Muscle layer of duodenum (tissue), 2 donors: ENCODE measurements at regions not wholly inside any gene's neighbourhood (a gene's known extent, or its start where the extent isn't known, plus 50 kb on each side); places are given as distances from the start of the nearest gene placed in this dataset.
"Not testable (repeated sequence)": the region's sequence is repeated elsewhere in the genome, so short reads cannot be mapped to it uniquely, and the experiment has no call there.

ENCODE experiments used
- H3K27ac ChIP-seq: one replicate; pipeline ENCODE4 v1.7.0; 2013; ENCODE audit warnings: mild to moderate bottlenecking, low read length
- H3K27me3 ChIP-seq: one replicate; pipeline ENCODE4 v1.7.0; 2013; ENCODE audit warnings: low read depth, mild to moderate bottlenecking, control low read depth, low read length
- H3K36me3 ChIP-seq, 2 donors: one replicate each; pipeline ENCODE4 v1.7.0; 2013; ENCODE audit warnings: low read length in 2 of 2, control low read depth in 1 of 2, mild to moderate bottlenecking in 1 of 2; ENCODE audit not compliant: insufficient read depth in 2 of 2, control insufficient read depth in 1 of 2
- H3K4me1 ChIP-seq, 2 donors: one replicate each; pipeline ENCODE4 v1.7.0; 2013; ENCODE audit warnings: low read length in 2 of 2, mild to moderate bottlenecking in 2 of 2, control low read depth in 1 of 2, moderate library complexity in 1 of 2; ENCODE audit not compliant: insufficient read depth in 2 of 2, control insufficient read depth in 1 of 2
- H3K4me3 ChIP-seq, 2 donors: one replicate each; pipeline ENCODE4 v1.7.0; 2013; ENCODE audit warnings: low read length in 2 of 2, low read depth in 1 of 2, mild to moderate bottlenecking in 1 of 2
- H3K9me3 ChIP-seq, 2 donors: one replicate each; pipeline ENCODE4 v1.7.0; 2013; ENCODE audit warnings: low read length in 2 of 2, control low read depth in 1 of 2, mild to moderate bottlenecking in 1 of 2; ENCODE audit not compliant: control insufficient read depth in 1 of 2
- donor health status: healthy.

DNA sequence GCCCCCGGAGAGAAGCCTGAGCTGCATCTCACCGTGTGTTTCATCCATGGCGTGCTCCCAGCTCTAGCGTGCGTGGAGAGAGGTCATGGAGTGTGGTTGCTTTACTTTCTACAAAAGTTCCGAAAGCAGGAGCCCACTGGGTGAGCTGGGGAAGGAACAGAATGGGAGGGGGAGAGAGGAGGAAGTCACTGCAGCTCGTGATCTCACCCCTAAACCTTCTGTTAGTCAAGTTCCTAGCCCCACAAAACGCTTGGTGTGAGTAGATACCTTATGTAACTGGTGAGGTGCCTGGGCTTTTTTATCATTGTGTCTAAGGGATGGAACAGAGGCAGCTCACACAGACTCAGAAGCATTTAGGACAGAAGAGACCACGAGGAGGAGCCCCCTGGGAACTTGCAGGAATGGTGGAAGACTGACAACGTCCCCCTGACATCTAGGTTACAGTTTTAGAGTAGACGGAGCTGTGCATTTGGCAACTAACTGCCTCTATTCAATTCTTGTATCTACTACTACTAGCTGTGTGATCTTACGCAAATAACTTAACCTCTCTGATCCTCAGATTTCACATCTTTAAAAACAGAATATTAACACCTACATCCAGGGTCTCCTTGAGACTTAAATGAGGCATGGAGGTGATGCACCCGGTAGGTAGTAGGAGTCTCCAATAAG lies 123.3 kb downstream of the ARL4C start:
- no peaks in the 10 kb centered on the region for H3K36me3 ChIP-seq
- H3K9me3 ChIP-seq, result no peaks in the 10 kb centered on the region
- H3K27me3 ChIP-seq, result no peaks in the 10 kb centered on the region
- no peak overlapping the region for H3K27ac ChIP-seq
- no peak overlapping the region for H3K4me3 ChIP-seq
- no peaks in the 10 kb centered on the region for H3K4me1 ChIP-seq

DNA sequence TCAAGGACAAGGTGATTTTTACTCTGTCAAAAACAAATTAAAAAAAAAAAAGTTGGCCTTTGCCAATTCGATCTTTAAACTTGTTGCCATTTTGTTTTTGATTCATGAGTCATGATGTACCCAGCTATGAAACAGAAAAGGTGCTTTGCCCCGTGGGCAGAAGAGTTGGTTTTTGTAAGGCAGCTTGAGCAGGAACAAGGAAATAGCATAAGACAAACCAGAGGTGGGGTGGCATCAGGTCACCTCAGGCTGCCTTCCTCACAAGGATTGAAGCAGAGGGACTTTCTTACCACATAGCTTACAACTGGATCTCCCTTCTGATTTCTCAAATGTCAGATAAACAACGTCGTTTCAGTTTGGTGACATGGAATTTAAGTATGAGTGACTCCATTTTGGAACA lies 123.8 kb downstream of the ARL4C start:
- Histone ChIP-seq H3K27ac (no peak overlapping the region), H3K9me3 (no peaks in the 10 kb centered on the region), H3K36me3 (no peaks in the 10 kb centered on the region), H3K4me1 (no peaks in the 10 kb centered on the region), H3K27me3 (no peaks in the 10 kb centered on the region), H3K4me3 (no peak overlapping the region)

DNA sequence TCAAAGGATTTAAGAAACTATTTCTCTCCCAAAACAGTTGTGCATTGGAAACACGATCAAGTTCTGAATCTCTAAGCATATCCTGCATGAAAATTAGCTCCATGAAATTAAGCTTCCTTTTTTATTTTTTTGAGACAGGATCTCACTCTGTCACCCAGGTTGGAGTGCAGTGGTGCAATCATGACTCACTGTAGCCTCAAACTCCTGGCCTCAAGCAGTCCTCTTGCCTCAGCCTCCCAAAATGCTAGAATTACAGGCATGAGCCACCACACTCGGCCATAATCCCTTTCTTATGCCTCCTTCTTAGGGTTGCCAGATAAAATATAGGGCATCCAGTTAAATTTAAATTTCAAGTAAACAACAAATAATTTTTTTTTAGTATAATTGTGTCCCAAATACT lies 124.4 kb downstream of the ARL4C start:
- Histone ChIP-seq H3K27ac (no peak overlapping the region), H3K4me1 (no peaks in the 10 kb centered on the region), H3K9me3 (no peaks in the 10 kb centered on the region), H3K4me3 (no peak overlapping the region), H3K36me3 (no peaks in the 10 kb centered on the region), H3K27me3 (no peaks in the 10 kb centered on the region)

DNA sequence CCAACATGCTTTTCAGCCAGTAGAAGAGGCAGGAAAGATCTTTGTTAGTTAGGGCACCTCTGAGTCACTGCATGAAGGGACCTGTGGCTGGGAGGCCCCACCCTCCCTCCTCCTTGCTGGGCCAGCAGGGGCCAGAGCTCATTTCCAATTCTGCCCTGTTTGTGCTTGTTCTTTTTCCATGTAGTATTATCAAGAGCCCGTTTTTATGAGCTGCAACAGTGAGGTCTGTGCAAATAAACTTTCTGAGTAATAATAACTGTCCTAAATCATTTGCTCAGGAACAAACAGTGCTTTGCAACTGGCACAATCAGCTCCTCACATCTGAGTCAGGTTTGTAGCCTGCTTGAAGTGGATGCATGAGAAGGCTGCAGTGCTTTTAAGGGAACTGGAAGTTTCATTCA lies 128.0 kb downstream of the ARL4C start:
- Histone ChIP-seq H3K9me3 (no peaks in the 10 kb centered on the region), H3K4me3 (no peak overlapping the region), H3K4me1 (peaks cover 0 to 4% of the 10 kb centered on the region in 2 donors), H3K27me3 (no peaks in the 10 kb centered on the region), H3K36me3 (no peaks in the 10 kb centered on the region), H3K27ac (no peak overlapping the region)

DNA sequence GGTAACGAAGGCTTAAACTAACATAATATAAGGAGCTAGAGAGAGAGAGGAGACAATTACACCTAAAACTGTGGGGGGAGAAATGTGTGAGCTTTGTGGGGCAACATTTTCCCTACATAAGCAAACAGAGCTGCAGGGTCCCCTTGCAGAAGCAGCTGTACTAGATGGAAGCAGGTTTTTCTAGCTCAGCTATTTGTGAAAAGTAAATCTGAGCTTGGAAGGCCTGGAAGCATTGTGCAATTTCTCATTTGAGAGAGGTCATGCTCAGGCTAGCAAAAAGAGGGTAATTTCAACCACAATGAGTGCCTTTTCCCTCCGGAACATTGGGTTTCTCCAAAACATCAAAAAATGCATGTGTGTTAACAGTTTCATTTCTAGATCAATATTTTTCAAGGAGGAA lies 130.0 kb downstream of the ARL4C start:
- peaks cover 0 to 9% of the 10 kb centered on the region in 2 donors for H3K4me1 ChIP-seq
- H3K27me3 ChIP-seq, result no peaks in the 10 kb centered on the region
- no peaks in the 10 kb centered on the region for H3K36me3 ChIP-seq
- no peaks in the 10 kb centered on the region for H3K9me3 ChIP-seq
- H3K27ac ChIP-seq, result no peak overlapping the region
- no peak overlapping the region for H3K4me3 ChIP-seq

DNA sequence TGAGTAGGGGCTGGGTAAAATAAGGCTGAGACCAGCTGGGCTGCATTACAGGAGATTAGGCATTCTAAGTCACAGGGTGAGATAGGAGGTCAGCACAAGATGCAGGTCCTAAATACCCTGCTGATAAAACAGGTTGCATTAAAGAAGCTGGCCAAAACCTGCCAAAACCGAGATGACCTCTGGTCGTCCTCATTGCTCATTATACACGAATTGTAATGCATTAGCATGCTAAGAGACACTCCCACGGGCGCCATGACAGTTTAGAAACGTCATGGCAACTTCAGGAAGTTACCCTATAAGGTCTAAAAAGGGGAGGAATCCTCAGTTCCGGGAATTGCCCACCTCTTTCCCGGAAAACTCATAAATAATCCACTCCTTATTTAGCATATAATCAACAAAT lies 132.2 kb downstream of the ARL4C start:
- H3K27me3 ChIP-seq, result no peaks in the 10 kb centered on the region
- H3K4me1 ChIP-seq, result peaks cover 0 to 9% of the 10 kb centered on the region in 2 donors
- no peak overlapping the region for H3K4me3 ChIP-seq
- no peak overlapping the region for H3K27ac ChIP-seq
- H3K9me3 ChIP-seq, result no peaks in the 10 kb centered on the region
- H3K36me3 ChIP-seq, result no peaks in the 10 kb centered on the region

DNA sequence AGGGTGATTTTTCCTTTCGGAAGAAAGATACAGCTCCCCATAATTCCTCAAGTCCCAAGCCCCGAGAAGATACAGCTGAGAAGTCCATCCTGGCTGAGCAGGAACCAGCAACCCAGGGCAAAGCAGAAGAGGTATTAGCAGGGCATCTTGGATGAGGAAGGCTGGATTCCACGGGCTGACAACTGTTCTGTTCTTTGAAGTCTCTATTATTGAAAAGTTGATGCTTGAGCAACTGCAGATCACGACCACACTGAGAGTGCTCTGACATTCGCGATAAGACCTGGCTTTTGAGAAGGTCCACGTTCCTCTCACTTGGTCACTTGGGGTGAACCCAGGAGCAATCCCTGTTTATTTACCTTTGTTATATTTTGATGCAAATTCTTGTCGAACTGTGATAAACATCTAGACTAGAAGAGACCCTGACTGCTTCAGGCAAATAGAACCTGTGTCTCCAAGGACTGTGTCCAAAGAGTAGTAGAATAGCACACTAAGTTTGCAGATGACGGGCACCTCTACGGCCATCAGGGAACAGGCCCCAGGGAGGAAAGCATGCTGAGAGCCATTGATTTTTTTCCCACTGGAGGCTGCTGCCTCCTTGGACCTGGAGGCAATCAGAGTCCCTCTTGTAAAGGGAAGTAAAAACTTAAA lies 133.1 kb downstream of the ARL4C start:
- Histone ChIP-seq H3K9me3 (no peaks in the 10 kb centered on the region), H3K36me3 (no peaks in the 10 kb centered on the region), H3K4me1 (peaks cover 0 to 9% of the 10 kb centered on the region in 2 donors), H3K4me3 (no peak overlapping the region), H3K27ac (no peak overlapping the region), H3K27me3 (no peaks in the 10 kb centered on the region)

DNA sequence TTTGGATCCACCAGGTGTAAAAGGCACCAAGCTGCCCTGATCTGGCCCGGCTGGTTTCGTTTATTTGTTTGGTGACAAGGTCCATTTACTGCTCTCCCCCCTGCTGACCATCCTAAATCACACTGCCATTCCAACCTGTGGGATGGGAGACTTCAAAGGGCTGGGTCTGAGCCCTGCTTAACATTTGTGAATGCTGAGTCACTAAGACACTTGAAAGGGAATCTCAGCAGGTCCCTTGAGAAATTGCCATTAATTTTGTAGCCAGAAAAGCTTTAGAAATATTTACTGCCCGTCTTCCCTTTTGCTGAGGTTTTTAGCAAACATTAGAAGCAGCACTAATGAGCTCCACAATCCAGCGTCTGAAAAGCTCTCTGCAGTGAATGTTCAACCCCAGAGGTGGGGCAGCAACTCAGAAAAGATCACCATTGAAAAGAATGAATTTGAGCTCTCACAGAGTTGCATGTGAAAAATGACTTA lies 133.8 kb downstream of the ARL4C start:
- Histone ChIP-seq H3K36me3 (no peaks in the 10 kb centered on the region), H3K4me3 (no peak overlapping the region), H3K27ac (no peak overlapping the region), H3K4me1 (peaks cover 0 to 9% of the 10 kb centered on the region in 2 donors), H3K9me3 (no peaks in the 10 kb centered on the region), H3K27me3 (no peaks in the 10 kb centered on the region)

DNA sequence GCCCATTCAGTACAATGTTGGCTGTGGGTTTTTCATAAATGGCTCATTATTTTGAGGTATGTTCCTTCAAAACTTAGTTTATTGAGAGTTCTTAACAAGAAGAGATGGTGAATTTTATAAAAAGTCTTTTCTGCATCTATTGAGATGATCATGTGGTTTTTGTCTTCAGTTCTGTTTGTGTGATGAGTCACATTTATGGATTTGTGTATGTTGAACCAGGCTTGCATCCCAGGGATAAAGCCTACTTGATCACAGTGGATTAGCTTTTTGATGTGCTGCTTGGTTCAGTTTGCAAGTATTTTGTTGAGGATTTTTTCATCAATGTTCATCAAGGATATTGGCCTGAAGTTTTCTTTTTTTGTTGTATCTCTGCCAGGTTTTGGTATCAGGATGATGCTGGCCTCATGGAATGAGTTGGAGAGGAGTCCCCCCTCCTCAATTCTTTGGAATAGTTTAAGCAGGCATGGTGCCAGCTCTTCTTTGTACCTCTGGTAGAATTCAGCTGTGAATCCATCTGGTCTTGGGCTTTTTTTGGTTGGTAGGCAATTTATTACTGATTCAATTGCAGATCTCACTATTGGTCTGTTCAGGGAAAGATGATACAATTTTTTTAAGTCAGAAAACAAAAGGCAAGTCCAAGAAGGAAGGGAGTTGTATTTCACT lies 136.4 kb downstream of the ARL4C start:
- H3K27ac ChIP-seq, result not testable (repeated sequence)

DNA sequence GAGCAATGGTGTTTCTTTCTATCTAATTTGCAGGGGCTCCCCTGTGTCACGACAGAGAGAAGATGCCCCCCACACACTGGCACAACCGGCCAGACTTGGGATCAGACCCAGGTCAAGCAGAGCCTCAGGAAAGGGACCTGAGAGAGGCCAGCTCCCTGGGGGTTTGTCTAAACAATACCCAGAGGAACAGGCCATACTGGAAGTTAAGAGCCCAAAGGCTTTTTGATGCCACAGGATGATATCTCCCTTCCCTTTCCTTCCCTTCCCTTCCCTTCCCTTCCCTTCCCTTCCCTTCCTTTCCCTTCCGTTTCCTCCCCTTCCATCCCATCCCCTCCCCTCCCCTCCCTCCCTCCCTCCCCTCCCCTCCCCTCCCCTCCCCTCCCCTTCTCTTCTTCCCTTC lies 139.2 kb downstream of the ARL4C start:
- Histone ChIP-seq H3K36me3 (no peaks in the 10 kb centered on the region), H3K9me3 (peaks cover 0 to 6% of the 10 kb centered on the region in 2 donors), H3K27me3 (no peaks in the 10 kb centered on the region), H3K27ac (no peak overlapping the region), H3K4me1 (no peaks in the 10 kb centered on the region), H3K4me3 (no peak overlapping the region)

More for the DNA sequence above, 136.4 kb downstream of the ARL4C start:
- not testable (repeated sequence) for H3K4me1 ChIP-seq, H3K4me3 ChIP-seq, H3K27me3 ChIP-seq, H3K36me3 ChIP-seq, H3K9me3 ChIP-seq

DNA sequence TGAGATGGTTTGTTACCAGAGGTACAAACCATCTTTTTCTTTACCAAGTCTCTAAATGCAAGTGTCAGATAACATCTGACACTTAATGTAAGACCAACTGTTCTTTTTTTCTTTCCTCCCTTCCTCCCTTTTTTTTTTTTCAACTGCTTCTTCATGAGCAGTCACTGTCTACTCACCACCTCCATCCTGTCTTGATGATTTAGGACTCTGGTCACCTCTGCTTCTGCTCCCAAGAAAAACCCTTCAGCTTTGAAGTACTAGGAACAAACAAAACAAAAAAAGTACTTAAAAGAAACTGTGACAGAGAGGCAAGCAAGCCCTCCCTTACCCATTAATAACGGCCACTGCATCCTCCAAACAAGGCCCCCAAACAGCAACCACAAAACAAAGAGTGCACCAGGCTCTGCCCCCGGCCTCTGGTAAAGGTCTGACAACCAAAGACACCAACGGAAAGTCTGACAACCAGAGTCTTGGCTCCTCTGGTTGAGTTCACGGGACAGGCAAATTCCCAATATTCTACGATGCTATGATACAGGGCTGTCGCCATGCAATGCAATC lies 141.0 kb downstream of the ARL4C start:
- Histone ChIP-seq H3K9me3 (peaks cover 0 to 9% of the 10 kb centered on the region in 2 donors), H3K27me3 (no peaks in the 10 kb centered on the region), H3K27ac (no peak overlapping the region), H3K4me3 (no peak overlapping the region), H3K4me1 (no peaks in the 10 kb centered on the region), H3K36me3 (no peaks in the 10 kb centered on the region)
